GM21717 (cell line): ENCODE measurements at regions not wholly inside any gene's neighbourhood (a gene's known extent, or its start where the extent isn't known, plus 50 kb on each side); places are given as distances from the start of the nearest gene placed in this dataset.

Experiments used
- ATAC-seq: cut with Tn5 transposase; IDR thresholded peaks from one replicate; pipeline ENCODE4 v1.9.1; 2021; ENCODE audit warnings: mild to moderate bottlenecking, moderate library complexity; ENCODE audit not compliant: unreplicated experiment

DNA sequence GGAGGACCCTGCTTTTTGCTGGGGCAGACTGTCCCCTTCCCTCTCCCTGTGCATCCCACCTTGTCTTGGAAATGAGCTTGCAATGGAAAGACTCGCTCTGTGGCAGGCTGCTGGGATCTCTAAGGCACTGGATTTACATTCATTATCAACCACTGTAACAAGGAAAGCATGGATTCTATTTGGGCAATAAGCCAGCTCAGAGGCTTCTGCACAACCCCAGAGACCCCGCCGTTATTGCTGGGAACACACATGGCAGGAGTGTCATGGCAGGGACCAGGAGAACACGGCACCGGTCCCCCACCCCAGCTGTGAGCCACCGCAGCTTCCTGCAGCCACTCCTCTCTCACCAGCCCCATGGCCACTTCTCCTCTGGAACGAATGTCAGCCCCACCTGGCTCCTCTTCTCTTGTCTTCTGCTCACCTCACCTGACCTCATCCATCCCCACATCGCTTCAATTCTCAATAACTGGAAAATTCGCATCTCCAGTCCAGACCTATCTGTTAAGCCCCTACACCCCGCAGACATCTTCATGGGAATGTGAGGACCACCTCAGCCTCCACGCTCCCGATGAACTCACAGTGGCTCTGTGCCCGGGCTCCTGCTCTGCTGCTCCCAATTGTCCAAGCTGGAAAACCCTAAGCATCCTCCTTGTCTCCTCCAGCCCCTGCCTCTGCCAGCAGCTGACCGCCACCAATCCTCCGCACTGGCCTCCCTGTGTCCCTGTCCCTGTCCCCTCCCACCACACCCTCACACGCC lies 181.5 kb downstream of the USP12 start:
- no peak for ATAC-seq

DNA sequence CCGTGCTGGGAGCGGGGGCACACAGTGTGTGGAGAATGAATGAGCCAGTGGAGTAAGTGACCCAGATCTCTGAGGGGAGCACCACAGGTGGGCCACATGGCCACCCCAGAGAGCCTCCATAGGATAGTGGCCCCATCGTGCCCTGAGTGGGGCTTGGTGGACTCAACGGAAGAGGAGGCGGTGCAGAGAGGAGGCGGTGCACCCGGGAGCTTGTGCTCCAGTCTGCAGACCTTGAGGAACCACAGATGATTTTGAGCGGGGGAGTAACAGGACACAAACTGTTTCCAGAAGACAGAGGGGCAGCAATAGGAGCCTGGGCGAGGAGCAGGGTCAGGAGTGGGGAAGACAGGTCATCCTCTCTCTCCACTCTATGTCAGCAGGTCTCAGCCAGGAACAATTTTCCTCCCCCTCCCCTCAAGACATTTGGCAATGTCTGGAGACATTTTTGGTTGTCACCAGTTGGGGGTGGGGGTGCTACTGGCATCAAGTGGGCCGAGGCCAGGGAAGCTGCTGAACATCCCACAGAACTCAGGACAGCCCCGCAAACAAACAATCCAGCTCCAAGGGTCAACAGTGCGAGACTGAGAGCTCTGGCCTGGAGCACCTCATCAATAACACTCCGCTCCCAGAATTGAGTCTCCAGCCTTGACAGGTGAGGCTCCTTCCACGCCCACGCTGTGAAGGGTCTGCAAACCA lies 182.2 kb downstream of the USP12 start:
- no peak for ATAC-seq

DNA sequence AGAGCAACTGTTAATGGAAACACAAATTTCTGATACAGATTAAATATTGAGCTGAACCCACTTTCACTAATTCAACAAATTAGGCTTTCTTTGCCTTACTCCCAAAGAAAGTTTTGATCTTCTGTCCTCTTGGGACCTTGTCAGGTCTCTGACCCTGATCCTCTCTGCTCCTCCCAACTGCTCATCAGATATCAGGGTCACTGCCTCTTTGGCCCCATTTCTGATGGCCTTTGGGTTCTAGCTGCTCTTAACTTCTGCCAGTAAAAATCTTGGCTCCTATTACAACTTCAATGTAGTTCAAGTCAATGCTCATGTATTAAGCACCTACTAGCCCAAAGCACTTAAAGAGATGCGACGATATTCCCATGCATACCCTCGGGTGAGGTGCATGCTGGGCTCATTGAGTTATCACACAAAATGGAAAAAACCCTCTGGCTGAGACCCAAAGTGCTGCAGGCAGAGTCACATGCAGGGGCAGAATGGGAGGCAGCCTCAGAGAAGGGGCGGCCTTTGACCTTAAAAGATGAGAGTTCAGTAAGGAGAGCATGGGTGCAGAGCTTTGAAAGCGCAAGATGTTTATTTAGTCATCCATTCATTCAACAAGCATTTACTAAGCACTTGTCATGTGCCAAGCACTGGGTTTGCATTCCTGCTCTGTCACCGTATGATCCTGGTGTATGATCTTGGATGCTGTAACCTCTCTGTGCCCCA lies 183.4 kb downstream of the USP12 start:
- no peak for ATAC-seq

DNA sequence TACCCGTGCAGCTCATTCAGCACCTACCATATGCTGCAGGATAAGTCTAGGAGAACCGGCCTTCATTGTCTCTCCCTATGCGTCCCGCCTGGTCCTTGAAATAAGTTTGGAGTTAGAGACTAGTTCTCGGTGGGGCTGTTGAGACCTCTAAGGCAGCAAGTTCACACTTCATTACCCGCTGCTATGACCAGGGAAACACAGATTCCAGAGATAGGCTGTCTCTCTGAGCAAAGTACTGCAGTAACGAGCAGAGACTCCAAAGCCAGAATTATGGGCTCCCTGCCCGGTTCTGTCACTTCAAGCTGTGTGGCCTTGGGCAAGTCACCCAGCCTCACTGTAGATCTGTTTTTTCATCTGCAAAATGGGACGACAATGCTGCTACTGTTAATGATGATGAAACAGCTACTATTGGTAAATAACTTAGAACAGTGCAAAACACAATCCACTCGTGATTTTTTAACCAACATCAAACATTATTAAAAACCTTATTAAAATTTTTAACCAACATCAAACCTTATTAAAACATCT lies 184.1 kb downstream of the USP12 start:
- no peak for ATAC-seq

DNA sequence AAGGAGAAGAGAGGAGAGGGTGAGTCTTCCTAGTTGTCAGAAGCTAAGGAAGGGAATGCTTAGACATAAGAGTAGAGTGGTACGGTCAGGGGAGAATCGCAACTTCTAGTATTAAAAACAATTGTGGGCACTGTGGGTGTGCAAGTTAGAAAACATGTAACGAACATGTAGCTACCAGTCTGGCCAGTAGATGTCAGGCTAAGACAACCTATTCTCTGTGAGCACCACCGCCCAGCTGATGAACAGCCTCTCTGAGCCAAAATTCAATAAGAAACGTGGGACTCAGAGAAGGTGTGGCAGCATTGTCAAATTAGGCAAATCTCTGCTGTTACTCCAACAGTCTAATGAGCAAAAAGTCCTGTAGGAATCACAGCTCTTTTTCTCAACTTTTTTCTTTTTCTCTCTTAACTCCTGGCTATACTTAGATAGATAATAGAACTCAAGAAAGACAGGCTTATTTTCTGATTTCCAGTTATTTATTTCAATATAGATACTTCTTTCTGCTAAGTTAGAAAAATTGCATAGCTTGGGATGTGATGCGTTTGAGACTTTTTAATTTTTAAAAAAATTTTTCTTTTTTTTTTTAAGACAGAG lies 186.2 kb downstream of the USP12 start:
- ATAC-seq: no peak

DNA sequence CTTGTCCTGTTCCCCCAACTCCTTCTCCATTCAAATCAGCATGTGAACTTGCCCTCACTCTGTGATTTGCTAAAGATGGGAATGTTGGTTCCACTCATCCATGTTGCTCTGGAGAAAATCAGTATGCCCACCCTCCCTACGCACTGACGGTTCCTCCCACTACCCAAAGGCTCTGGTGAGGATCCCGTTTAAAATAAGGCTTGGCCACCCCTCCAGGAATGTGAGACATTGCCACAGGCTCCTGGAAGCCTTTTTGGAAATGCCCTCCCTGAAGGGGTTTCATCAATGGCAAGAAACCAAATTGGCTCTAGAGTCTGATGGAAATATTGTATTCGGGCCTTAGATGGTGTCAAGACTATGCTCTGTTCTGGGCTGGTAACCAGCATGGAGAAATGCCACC lies 187.3 kb downstream of the USP12 start:
- ATAC-seq: no peak

DNA sequence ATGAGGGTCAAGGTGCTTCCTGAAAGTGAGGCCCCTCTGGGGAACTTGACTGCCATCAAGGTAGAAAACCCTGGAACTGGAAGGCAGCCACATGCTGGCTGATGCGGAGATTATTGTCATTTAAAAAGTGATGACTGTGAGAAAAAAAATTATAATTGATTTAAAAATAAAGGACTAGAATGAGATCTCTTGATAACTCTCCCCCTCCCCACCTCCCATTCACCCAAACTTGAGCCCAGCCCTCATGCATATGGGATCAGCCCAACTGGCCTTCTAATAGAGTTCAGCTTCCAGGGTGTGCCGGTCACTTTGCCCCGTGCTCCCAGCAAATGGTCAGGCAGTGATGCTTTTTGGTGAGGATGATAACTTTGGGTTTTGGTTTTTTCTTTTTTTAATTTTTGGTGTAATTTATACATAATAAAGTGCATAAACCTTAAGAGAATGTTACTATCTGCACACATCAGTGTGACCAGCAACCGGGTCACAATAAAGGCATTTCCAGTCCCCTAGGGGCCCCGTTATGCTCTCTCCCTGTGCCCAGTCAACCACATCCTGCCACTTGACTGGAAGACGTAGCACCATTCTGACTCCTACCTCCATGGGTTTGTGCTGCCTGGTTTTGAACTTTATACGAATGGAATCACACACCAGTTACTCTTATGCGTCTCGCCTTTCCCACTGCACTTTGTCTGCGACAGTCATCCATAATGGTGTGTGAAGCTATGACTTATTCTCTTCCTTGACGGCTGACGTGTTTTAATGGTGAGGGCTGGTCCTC lies 187.9 kb downstream of the USP12 start:
- ATAC-seq: no peak

DNA sequence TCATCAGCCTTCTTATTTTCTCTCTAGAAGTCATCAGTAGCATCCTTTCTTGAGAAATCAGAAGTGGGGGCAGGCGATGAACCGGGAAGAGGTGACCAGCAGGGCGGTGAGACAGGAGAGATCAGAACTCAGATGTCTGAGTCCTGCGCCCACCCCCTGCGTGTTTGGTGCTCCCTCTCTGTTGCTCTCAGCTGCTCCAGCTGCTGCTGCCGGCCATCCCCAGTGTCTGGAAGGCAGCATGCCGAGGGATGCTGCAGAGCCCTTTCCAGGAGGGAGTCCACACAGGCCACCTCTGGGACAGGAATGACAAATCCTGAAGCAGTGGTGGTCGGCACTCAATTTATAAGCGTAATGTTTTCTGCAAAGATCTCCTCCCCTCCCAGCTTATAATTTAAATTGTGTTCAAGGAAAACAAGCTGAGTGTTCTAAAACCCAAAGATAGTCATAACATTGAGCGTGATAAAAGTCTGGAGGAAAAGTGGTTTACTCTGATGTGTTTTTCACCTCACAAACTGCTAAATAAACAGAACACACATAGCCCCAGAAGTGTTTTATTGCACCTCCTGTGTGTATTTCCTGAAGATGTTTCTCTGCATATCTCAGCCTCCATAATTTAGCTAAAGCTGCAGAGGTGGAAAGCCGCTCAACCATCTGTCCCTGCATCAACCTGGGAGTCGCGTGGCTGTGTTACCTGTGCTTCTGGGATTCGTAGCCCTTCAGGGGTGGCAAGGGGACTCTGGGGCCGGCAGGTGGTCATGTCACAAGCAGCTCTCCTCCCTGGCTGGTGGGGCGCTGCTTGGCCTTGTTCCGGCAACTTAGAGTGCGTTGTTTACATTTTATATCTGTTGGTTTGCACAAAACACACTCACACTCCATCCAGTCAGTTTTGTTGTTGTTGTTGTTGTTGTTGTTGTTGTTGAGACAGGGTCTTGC lies 191.2 kb downstream of the USP12 start:
- no peak for ATAC-seq

DNA sequence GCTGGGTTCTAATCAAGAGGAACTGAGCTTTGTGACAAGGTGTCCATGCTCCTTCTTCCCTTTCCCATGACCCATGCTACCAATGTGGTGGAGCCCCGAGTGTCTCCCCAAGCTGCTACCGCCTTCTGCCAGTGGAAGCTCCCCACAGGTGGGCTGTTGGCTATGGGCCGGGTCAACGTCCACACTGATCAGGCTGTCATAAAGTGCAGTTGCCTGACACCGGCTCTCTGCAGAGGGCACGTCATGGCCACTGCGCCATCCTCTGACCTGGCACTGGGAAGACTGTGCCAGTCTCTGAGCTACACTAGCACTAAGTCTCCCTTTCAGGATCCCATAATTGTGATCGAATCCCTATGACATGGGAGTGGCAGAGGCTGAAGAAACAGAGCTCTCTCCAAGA lies 192.3 kb downstream of the USP12 start:
- no peak for ATAC-seq

DNA sequence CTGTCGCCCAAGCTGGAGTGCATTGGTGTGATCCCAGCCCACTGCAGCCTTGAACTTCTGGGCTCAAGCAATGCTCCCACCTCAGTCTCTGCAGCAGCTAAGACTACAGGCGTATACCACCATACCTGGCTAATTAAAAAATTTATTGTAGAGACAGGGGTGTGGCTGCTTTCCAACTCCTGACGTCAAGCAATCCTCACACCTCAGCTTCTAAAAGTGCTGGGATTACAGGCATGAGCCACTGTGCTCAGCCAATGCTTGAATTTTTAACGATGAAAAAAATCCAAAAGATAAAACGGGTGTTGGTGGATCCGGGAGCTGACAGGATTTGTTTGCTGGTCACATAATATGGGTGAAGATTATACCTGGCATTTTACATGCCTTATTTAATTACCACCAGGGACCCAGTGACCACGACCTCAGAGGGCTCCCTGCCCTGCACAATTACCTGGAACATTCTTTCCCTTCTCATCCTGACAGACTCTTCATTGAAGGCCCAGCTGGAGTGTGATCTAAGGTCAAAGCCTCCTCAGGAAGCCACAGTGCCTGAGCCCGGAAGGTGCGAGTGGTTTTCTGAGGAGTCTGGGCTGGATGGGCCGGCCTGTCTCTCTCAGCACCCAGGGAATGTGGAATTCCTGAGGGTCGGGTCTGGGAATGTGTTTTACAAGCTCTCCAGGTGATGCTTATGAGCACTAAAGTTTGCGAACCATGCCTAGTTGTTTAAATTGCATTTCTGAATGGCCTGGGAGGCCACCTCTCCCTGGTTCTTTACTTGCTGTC lies 193.3 kb downstream of the USP12 start:
- no peak for ATAC-seq

DNA sequence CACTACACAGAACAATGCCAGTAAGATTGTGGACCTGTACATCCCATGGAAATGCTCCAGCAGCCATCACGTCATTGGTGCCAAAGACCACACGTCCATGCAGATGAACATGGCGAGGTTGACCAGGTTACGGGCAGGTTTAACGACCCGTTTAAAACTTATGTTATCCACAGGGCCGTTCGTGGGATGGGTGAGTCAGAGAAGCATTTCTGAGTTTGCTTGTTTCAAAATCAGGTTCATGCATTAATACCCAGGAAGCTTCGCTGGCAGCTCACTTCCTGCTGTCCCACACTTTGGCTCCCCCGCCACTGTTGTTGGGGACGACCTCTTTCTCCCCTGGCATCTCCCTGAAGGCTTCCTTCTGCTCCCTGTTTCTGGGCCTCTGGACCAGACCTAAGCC lies 194.1 kb downstream of the USP12 start:
- no peak for ATAC-seq

DNA sequence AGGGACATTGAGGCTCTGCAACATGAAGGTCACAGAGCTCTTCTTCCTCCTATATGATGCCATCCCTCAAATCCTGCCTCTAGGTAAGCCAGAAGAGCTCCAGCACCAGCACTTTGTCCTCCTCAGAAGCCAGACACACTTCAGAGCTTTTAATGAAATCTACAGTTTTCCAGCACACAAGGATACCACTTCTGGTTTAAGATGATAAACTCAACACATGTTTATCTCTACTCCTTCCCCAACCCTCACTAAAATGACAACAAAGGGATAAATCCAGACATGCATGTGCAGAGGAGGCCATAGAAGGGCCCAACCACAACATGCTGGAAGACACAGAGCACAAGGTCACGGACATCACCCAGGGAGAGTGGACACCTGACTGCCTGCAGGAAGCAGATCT lies 195.3 kb downstream of the USP12 start:
- no peak for ATAC-seq

DNA sequence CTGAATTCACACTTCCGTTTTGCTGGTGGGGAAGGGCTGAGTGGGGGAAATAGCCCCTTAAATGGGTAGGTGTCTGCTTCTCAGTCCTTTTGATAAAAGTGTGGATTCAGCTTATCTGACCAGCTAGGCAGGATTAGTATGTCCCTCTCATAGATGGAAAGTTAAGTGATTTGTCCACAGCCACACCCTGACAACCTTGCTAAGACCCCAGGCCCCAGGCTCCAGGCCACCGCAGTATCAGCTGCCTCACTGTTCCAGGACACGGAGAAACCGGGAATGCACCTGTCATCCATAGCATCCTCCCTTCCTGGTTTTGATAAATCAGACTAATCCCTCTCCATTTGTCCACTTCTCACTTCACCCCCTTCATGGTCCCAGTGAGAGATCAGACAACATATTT lies 197.7 kb downstream of the USP12 start:
- ATAC-seq: no peak

DNA sequence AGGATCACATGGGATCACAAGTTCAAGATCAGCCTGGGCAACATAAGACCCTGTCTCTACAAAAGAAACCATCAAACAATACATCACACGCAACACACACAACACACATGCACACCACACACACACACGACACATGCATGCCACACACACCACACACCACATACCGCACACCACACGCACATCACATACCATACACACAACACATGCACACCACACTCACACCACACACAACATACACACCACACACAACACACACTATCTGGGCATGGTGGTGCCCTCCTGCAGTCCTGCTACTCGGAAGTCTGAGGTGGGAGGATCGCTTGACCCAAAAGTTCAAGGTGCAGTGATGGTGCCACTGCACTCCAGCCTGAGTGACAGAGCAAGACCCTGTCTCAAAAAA lies 198.3 kb downstream of the USP12 start:
- no peak for ATAC-seq

DNA sequence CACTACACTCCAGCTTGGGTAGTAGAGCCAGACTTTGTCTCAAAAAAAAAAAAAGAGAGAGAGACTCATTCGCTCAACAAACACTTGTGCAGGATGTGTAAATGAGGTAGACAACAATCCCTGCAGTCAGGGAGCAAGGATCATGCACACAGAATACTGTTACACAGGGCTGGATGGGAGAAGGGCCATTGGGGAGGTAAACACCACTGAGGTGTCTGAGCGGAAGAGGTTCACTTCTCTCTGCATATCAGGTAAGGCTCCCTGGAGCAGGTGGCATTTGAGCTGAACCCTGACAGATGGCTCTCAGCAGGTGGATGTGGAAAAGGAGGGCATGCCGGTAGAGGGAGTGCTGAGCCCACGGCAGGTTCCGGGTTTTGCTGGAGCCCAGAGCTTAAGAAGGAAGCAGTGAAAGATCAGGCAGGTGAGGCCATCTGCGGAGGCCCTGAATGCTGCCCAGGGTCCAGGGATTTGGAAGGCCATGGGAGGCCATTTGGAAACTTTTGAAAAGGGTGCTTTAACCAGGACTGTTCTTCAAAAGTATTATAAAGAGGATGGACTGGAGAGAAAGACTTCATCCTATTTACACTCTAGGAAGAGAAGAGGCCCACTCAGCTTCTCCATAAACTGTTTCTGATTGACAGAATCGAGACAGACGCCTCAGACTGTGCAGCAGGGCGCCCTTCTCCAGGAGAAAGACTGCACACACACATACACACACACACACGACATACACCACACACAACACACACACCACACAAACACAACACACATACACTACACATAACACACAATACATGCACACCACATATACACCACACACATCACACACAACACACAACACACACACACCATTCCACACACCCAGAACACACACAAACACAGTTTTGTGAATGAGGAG lies 199.4 kb downstream of the USP12 start:
- ATAC-seq: no peak

DNA sequence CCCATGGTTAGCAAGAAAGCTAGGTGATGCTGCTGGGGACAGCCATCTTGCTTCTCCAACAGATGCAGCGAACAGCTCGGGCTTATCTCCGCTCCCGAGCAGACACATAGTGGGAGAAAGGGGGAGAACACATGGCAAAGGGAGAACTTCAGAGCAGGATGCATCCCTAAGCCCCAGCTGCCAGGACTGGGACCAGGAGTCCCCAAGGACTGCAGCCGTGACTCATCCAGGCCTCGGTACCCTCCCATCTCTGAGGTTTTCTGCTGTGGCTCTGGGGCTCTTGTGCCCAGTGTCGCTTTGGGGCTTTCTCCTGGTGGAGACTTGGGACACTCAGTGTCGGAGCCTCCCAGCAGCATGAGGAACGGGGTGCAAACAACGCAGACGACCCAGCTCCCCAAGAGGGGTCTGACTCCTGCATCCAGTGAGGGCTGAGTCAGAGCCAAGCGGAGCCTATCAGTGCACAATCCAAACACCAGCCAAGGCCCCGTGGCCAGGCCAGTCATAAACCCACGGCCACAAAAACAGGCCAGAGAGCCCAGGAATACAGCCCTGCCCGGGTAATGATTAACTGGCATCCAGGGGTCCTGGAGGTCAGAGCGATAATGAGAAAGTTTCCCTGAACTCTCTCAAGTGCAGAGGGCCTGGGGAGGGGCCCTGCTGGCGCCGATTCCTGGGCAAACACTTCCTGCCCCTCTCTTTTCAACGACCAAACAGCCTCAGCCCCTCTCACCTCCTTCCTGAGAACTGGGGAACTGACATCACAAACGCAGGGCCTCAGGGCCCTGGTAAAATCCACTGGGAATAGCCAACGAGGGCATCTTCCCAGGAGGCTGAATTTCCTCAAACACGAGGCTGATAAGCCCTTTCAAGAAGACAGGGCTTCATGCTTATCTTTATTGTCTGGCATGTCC lies 202.9 kb downstream of the USP12 start:
- ATAC-seq: no peak
